Kidney glomerular epithelial cell (primary cell): ENCODE measurements at regions not wholly inside any gene's neighbourhood (a gene's known extent, or its start where the extent isn't known, plus 50 kb on each side); places are given as distances from the start of the nearest gene placed in this dataset.
"Not testable (repeated sequence)": the region's sequence is repeated elsewhere in the genome, so short reads cannot be mapped to it uniquely, and the experiment has no call there.

ENCODE experiments used
- DNase-seq: peaks from one replicate; lab custom pipeline; 2025; lab: John Stamatoyannopoulos, UW

DNA sequence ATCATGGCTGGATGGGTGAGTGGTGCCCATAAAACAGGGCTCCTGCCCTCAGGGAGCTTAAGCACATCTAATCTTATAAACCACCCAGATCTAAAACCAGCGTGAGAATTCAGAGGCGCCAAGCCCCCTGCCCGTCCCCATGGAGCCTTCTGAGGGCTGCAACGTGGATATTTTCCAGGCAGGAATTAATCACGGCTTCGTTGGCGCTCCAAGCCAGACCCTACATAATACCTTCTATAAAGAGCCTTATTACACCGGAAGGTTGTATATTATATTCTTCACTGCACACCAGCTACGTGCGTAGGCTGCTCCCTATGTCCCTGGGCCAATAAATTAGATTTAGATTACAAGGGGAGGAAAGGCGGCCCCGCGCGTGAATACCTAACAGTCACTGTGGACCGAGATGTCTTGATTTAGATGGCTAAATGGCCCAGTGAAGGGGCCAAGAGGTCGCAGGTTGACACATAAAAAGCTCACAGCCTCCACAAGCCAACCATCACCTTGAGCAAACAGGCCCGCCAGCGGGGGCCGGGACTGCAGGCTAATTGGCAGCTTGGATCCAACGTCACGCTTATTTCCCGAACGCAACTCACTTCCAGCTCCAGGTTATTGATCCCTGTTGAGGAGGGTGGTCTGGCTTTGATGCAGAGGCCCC is 64.7 kb upstream of the APCDD1L start:
- DNase-seq: no peak

GRCh38 chr20:58579069-58579818 is 64.0 kb upstream of the APCDD1L start:
- no peak for DNase-seq

- peak; percentile 42 for DNase-seq
These were observed 62.8 kb upstream of the APCDD1L start for GRCh38 chr20:58577871-58578598.

DNA sequence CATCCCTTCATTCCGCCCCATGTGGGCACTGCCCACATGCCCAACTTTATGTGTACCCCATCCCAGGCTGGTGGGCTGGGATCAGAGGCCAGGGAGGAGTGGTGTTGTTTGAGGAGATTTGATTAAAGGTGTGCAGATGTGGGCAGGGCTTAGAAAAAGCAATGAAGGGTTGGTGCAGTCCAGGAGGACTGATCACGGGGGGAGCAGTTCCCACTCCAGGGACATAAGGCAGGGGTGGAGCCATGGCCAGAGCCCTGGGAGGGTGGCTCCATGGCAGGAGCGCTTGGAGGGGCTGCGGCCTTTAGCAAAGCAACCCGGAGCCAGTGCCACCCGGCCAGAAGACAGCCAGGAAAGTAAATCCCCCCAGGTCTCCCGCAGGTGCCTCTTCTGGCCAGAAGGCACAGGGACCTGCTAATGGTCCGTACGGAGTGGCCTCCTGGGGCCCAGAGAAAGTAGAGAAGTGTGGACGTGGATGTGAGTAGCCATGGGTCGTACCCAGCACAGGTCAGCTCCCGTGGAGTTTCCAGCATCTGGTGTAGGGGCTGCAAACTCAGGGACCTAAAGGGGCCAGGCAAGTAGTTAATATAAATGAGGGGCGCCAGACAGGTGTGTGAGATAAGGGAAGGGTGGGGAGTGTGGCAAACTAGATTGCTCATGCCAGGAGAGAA is 62.1 kb upstream of the APCDD1L start:
- no peak for DNase-seq

GRCh38 chr20:58576603-58576970 is 61.4 kb upstream of the APCDD1L start:
- DNase-seq: no peak

DNA sequence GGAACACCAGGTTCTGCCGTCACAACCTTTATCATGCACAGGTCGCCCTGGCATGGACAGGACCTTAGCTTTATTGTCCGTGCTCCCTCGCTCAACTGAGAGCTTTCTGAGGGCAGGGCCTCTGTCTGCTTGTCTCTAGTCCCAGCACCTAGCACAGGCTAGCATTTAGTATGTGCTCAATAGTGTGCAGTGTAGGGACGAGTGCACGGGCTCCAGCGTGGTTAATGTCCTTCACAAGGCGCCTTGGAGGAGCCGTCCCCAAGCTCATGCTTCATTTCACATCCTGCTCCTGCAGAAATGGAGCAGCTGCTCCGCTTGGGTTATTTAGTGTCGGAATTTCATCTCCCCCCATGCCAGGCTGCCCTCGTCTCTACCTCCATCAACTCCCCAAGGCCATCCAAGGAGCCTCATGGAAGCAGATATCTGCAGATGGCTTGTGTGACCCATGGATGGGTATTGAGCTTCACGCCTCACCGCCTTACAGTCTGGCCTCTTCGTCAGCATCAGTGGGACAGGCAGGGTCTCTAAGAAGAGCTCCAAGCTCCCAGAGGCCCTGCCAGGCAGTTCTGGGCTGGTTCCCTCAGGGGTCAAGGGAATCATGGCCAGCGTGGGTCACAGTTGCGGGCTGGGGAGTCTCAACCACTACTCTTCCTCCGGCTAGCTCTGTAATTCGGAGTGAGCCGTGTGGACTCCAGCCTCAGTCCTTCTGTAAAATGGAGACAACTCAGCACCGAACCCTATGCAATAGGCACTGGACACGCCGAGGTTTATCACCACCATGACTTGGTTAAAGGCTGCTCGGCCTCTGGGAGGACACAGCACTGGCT is 60.8 kb upstream of the APCDD1L start:
- no peak for DNase-seq

- no peak for DNase-seq
These were observed 59.3 kb upstream of the APCDD1L start for GRCh38 chr20:58574469-58574868.

DNA sequence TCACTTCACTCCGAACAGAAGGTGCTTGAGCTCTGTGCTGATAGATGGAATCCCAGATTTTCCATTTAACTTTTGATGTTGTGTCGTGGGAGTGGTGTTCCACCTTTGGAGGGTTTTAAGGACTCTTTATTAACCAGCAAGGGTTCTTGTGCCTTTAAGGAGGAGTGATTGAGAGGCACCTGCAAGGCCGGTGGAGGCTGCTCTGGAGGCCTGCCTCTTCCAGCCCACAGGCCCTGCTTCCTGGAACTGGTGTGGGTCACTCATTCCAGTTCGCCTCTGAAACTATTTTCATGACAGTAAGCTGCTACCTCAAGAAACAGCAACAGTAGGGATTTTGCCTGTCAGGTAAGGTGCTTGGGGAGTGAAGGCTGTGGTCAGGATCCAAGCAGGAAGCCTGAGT is 58.8 kb upstream of the APCDD1L start:
- DNase-seq: no peak

DNA sequence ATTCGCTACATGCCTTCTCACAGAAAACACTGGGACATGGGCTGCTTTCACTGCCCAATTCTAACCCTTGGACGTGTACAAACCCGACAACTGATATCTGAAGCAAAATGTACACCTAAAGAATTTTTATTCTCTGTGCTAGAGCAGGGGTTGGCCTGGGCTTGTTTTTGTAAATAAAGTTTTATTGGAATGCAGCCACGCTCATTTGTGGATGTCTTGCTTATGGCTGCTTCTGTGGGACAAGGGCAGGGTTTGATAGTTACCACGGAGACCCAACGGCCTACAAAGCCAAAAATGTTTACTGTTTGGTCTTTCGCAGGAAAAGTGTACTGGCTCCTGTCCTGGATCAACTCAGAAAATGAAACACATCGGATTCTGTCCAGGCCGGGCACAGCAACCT is 58.1 kb upstream of the APCDD1L start:
- no peak for DNase-seq

GRCh38 chr20:58572428-58572763 is 57.2 kb upstream of the APCDD1L start:
- DNase-seq: not testable (repeated sequence)

DNA sequence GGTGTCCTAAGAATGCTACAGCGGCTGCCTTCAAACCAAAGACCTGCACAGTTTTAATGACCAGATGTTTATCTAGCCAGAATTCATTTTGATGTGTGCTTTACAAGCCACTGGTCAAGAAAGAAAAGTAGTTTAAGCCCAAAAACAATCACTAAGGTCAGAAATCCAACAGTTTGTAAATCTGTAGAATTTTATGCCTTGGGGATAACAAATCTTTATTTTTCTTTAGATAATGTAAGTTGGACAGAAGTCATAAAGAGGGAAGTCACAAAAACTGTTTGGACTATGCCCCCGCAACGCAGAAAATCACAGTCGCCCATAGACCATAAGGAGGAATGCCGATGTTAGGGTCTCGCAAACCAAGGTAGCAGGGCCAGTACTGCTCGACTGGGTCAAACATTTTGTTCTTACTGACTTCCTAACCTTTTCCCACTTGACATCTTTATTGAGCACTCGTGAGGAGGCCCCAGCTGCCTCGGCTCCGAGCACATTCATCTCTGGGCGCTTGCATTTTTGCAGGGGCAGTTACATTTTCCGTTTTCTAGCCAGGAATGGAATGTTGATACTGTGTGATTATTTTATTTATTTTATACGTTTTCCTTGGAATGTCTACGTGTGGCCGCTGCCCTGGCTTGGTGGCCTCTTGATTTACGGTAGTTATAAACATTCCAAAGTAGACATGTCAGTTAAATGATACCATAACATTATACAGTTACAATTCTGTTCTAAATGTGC is 56.7 kb upstream of the APCDD1L start:
- peak; percentile 25 for DNase-seq

- peak; percentile 25 for DNase-seq
These were observed 56.1 kb upstream of the APCDD1L start for GRCh38 chr20:58571356-58571692.

DNA sequence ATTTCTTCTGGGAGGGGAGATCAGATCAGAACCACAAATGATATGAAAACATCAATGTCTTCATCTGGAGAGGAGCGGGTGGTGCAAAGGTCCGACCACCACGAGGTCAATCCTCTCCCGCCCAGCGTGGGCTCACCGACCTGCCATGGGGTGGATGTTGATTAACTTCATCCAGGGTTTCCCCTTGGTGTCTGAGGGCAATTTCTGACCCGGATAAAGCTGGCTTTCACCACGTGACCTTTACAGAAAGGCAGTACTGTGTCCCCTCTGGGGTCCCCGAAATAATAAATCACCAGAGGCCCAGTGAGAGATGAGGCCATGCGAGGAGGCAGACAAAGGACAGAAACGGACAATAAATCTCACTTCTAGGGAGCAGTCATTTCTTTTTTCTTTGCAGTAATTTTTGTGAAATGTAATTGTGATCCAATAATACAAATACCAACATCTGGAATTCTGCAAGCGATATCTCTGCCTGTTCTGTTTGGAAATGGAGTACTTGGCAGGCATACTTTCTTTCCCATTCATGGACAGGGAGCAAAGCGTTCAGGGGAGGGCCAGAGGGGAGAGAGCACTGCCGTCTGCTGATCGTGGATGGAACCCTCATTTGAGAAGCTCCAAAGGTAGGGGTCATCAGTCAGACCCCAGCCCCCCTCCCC is 55.1 kb upstream of the APCDD1L start:
- no peak for DNase-seq

GRCh38 chr20:58569241-58570125 is 54.3 kb upstream of the APCDD1L start:
- no peak for DNase-seq

GRCh38 chr20:58568483-58569240 is 53.5 kb upstream of the APCDD1L start:
- no peak for DNase-seq

DNA sequence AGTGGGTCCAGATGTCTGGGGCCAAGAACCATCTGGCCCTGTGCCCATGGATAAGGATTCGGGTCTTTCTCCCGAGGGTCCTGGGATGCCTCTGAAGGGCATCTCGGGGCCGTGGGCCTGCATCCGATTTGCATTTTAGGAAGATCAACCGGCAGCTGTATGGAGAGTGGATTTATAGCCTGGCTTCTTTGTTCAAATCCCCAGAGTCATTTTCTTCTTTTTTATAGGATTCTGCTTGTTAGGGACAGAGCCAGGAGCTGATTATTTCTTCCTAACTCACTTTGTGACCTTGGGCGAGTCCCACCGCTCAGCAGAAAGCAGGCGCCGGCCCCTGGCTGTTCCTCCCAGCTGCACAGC is 52.9 kb upstream of the APCDD1L start:
- no peak for DNase-seq

DNA sequence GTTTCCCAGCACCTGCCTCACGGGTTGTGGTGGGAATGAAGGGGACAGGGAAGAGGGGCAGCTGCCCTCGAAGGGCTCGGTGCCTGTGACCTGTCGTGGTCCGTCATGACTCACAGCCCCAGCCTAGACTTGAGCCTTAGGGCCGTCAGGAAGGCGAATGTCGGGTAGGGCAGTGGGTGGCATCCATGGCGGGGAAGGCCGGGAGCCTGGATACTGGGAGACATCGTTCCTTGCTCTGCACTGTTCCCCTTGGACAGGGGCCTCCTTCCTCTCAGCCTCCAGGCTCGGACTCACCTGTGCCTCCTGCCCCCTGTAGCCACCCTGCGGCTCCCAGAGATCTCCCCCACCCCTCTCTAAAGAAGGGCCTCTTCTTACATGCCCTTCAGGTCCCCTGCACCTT is 52.2 kb upstream of the APCDD1L start:
- DNase-seq: no peak

GRCh38 chr20:58566981-58567380 is 51.8 kb upstream of the APCDD1L start:
- DNase-seq: no peak
